CD4-positive, alpha-beta T cell treated with Interferon alpha-2 for 1 hour (primary cell): ENCODE measurements at regions not wholly inside any gene's neighbourhood (a gene's known extent, or its start where the extent isn't known, plus 50 kb on each side); places are given as distances from the start of the nearest gene placed in this dataset.
"Not testable (repeated sequence)": the region's sequence is repeated elsewhere in the genome, so short reads cannot be mapped to it uniquely, and the experiment has no call there.

Experiments used
- DNase-seq, 2 donors: peaks; one replicate each; pipeline ENCODE4 v3.0.0-alpha.2; 2020 to 2022

- DNase-seq: no peak
Measured at GRCh38 chr1:188669728-188670382, 1807.8 kb downstream of the BRINP3 start.

GRCh38 chr1:188670837-188671236, 1806.8 kb downstream of the BRINP3 start:
- DNase-seq: no peak

DNA sequence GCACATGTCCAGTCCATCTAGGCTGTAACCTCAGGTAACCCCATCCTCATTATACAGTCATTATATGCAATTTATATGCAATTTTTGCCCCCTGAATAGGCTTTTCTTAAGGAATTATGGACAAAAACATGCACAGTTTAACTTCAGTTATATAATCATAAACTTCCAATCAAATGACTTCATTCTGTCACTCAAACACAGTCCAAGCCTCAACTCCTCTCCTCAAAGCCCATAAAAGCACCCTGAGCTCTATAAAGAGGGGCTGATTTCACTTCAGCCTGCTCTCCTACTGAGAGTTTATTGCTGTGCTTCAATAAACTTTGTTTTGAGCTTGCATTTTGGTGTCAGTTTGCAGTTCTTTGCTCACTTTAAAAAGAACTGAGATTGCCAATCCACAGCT, 1805.5 kb downstream of the BRINP3 start:
- no peak for DNase-seq

GRCh38 chr1:188689542-188689941, 1788.1 kb downstream of the BRINP3 start:
- no peak for DNase-seq

DNA sequence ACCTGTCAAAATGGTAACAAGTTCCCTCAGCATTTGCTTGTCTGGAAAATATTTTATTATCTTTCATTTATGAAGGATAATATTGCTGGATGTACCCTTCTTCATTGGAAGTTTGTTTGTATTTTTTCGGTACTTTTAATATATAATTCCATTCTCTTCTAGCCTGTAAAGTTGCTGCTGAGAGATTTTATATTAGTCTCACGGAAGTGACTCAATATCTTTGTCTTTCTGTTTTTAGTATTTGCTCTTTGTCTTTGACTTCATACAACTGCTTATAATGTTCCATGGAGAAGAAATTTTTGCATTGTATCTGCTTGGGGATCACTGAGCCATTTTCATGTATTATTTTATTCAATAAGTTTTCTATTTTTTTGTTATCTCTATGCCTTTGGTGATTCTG, 1777.5 kb downstream of the BRINP3 start:
- DNase-seq: no peak

DNA sequence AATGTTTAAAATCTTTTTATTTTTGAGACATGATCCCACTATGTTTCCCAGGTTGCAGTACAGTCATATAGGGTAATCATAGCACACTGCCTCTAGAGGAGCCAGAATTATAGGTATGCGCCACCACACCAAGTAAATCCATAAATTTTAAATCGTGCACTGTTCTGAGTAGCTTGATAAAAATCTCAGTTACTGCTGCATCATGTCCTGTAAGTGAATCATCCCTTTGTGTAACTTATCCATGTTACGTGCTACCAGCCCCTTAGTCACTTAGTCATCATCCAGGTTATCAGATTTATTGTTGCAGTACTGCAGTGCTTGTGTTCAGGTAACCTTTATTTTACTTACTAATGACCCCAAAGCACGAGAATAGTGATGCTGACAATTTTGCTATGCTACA, 1770.9 kb downstream of the BRINP3 start:
- no peak for DNase-seq

DNA sequence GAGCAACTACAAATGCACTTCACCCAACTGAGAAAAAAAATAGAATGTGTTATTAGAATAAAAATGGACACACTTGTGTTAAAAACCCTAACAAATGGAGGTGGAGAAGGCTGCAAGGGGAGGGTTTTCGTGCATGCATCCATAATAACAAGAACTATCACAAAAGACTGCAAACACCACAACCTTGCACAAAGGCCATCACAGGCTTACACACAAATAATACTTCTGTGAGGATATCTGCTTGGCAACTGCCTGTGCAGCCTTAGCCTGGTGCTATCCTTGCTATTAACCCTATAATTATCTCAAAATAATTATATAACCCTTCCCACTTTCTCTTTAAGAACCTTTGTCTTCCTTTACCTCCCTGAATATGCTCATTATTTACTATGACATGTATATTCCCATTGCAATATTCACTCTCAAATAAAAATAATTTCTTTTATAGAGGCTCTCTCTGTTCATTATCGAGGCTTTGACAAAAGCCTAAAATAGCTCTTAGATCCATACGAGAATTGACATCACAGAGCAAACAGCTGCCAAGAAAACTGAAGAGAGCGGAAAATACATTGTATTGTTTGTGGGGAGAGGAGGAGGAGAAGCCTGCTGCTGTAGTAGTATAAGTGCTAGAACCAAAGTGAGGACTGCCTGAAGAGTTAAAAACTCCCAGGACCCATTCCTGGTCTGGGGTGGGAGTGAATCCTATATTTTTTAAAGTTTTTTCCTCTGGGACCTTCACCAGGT, 1768.7 kb downstream of the BRINP3 start:
- DNase-seq: no peak

GRCh38 chr1:188715566-188715965, 1762.1 kb downstream of the BRINP3 start:
- DNase-seq: no peak

GRCh38 chr1:188719735-188720134, 1757.9 kb downstream of the BRINP3 start:
- no peak for DNase-seq

GRCh38 chr1:188723332-188724020, 1754.2 kb downstream of the BRINP3 start:
- DNase-seq: no peak

GRCh38 chr1:188729039-188729438, 1748.6 kb downstream of the BRINP3 start:
- no peak for DNase-seq

DNA sequence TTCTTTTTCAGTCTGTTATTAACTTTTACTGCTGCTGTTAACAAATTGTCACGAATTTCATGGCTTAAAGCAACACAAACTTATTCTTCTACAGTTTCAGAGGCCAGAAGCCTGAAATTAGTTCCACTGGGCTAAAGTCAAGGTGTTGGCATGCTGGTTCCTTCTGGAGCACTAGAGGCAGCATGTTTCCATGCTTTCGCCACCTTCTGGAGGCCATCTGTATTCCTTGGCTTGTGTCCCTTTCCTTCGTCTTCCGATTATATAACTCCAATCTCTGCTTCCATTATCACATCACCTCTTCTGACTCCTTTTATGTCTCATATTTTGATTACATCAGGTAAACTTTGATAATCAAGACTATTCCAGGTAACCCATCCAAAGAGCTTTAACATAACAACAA, 1742.1 kb downstream of the BRINP3 start:
- DNase-seq: no peak

DNA sequence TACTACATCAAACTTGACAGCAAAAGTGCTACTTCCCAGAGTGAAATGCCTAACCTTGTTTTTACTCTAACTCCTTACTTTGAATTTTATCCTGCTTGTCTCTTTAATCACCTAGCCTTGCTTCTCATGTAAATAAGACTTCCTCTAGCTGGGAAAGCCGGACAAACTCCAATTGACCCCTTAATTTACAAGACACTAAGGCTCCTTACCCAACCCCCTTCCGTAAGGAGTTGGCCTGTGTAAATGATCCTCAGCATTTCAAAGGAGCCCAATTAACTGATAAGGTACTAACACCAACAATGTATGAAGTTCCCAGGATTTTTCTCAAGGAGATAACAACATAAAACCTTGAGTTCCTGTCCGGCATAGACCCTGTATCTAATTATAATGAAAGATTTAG, 1728.4 kb downstream of the BRINP3 start:
- DNase-seq: not testable (repeated sequence)

DNA sequence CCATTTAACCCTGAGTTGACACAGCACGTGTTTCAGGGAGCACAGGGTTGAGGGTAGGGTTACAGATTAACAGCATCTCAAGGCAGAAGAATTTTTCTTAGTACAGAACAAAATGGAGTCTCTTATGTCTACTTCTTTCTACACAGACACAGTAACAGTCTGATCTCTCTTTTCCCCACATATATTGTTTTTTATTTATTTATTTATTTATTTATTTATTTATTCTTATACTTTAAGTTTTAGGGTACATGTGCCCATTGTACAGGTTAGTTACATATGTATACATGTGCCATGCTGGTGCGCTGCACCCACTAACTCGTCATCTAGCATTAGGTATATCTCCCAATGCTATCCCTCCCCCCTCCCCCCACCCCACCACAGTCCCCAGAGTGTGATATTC, 1725.6 kb downstream of the BRINP3 start:
- DNase-seq: not testable (repeated sequence)

- DNase-seq: not testable (repeated sequence)
Measured at GRCh38 chr1:188757747-188758146, 1719.9 kb downstream of the BRINP3 start.

DNA sequence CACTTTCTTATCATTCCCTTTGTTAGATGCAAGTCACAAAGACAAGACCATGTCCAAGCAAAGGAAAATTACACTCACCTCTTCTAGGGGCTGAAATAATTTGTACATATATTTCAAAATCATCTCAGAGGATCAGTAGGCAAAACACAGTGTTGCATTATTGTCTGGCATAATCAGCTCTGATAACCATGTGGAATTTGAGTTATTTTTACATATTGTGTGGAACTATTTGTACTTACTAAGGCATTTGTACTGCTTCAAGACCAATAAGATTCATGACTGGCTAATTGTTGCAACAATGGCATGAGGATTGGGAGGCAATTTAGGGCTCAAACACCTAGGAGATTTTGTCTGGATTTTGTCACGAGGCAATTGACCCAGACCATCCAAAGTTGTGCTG, 1716.4 kb downstream of the BRINP3 start:
- DNase-seq: no peak

DNA sequence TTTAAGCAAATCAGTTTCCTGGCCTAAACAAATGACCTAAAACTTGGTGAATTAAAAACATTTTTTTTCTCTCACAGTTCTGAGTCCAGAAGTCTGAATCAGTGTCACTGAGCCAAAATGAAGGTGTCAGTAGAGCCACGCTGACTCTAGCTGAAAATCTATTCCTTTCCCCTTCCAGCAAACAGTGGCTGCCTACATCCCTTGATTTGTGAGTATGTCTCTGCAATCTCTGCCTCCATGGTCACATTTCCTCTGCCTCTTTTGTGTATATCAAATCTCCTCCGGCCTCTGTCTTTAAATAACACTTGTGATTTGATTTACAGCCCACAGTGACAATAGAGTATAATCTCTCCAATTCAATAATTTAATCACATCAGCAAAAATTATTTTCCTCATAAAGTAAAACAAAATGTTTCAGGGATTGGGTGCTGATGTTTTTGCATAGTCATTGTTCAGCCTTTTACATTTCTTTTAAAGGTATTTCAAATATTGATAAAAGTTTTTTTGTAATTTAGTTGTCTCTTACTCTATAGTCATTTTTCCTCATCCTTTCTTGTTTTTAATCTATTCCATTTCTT, 1715.4 kb downstream of the BRINP3 start:
- DNase-seq: no peak

DNA sequence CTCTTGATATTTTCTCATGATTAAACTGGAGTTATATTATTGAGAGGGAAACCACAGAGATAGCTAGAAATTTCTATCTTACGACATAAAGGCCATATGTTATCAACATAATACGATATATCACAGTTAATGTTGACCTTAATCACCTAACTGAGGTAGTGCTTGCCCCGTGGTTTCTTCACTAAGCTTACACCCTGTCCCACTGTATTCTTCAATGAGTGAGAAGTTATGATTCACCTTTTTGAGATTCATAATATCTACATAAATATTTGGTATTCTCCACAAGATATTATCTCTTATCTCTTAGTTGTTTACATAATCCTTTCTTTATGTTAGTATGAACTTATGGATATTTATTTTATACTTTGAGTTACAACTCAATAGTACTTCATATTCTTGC, 1714.1 kb downstream of the BRINP3 start:
- no peak for DNase-seq

GRCh38 chr1:188769181-188769580, 1708.5 kb downstream of the BRINP3 start:
- no peak for DNase-seq

DNA sequence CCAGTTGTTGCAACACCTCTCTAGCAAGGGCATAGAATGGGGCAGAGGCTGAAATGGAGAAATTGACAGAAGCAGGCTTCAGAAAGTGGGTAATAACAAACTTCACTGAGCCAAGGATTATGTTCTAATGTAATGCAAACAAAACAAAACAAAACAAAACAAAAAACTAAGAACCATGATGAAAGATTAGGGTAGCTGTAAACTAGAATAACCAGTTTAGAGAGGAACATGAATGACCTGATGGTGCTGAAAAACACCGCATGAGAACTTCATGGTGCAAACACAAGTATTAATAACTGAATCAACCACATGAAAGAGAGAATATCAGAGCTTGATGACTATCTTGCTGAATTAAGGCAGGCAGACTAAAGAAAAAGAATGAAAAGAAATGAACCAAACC, 1707.7 kb downstream of the BRINP3 start:
- no peak for DNase-seq

DNA sequence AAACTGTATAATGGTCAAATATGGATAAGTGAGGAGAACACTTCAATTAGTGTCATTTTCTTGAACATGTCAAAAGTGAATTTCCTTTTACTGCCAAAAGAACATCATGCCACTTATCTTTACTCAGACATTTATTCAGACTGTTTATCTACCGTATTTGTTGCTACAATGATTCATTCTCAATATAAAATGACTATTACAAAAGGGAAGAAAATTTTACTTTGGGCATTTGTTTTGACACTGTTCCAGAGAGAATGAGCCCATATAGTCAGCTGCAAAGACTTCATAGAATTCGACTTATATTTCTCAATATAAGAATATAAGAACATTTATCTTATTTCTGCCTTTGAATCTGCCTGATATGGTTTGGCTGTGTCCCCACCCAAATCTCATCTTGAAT, 1699.1 kb downstream of the BRINP3 start:
- no peak for DNase-seq

DNA sequence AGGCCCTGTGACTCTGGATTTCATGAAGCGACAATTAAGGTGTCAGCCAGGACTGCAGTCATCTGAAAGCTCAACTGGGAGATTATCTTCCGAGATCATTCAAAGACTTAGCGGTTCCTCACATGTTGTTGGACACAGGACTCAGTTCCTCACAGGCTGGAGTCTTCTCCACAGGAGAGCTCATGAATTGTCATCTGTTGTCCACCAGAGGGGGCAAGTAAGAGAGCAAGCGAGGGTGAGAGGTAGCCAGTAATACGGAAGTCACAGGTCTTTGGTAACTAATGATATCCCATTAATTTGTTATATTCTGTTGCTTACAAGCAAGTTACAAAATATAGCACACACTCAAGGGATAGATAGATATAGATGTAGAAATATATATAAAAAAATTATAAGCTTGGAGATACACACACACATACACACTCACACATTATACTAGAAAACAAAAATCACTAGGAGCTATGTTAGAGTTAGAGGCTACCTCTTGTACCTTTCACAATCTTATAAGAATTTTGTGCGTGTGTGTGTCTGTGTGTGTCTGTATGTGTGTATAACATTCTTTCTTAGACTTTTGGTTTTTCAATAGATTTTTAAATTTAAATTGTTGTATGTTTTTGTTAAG, 1695.3 kb downstream of the BRINP3 start:
- no peak for DNase-seq

DNA sequence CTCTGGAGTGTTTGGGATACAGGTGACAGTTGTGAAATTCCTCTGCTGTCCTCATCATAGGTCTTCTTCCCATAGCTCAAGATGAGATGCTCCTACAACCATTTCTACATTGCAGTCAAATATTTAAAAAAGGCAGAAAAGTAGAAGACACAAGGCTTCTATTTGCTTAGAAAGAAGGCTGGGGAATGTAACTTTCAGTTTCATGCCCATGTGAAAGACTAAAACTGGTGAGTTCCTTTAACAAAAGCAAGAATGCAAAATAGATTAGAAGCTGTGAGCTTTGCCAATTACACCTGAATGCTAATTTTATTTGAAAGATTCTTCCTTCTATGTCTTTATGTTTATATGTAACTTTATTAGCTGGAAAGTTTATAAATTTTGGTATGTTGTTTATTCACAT, 1682.7 kb downstream of the BRINP3 start:
- DNase-seq: no peak
